Heart right ventricle (tissue), 16 donors: ENCODE measurements at regions not wholly inside any gene's neighbourhood (a gene's known extent, or its start where the extent isn't known, plus 50 kb on each side); places are given as distances from the start of the nearest gene placed in this dataset.

Experiments
- ATAC-seq, 8 donors: fragments of 200-7000 bp; cut with Tn5 transposase; one replicate each; pipeline ENCODE4 v1.9.1; 2020; ENCODE audit warnings: mild to moderate bottlenecking in 8 of 8, moderate library complexity in 8 of 8, moderate number of reproducible peaks in 1 of 8
- DNase-seq, 2 donors: peaks; one replicate each; pipeline ENCODE4 v3.0.0-alpha.2; 2020
- H3K27ac ChIP-seq, 10 donors: fragments of 200-600 bp; sonication (generic) in 2 of 10; one replicate each; pipeline versions ENCODE4 v1.5.0 to v1.8.0; 2020 to 2022; ENCODE audit warnings: mild to moderate bottlenecking in 3 of 10
- H3K27me3 ChIP-seq, 7 donors: fragments of 200-600 bp; one replicate each; pipeline ENCODE4 v1.8.0; 2021 to 2022; ENCODE audit warnings: mild to moderate bottlenecking in 2 of 7
- H3K36me3 ChIP-seq, 9 donors: fragments of 200-600 bp; sonication (generic) in 1 of 9; one replicate each; pipeline versions ENCODE4 v1.5.0 to v1.8.0; 2020 to 2022; ENCODE audit warnings: mild to moderate bottlenecking in 2 of 9
- H3K4me1 ChIP-seq, 9 donors: fragments of 200-600 bp; sonication (generic) in 1 of 9; one replicate each; pipeline versions ENCODE4 v1.5.0 to v1.8.0; 2020 to 2022; ENCODE audit warnings: mild to moderate bottlenecking in 4 of 9
- H3K4me3 ChIP-seq, 10 donors: fragments of 200-600 bp; sonication (generic) in 2 of 10; one replicate each; pipeline versions ENCODE4 v1.5.0 to v1.8.0; 2020 to 2022; ENCODE audit warnings: mild to moderate bottlenecking in 7 of 10, moderate library complexity in 2 of 10
- H3K9me3 ChIP-seq, 11 donors: fragments of 200-600 bp in 10 of 11; sonication (generic) in 2 of 11; one replicate each; pipeline versions ENCODE4 v1.5.0 to v1.8.0; 2013 to 2022; ENCODE audit warnings: mild to moderate bottlenecking in 2 of 11, control low read depth in 1 of 11, moderate library complexity in 1 of 11
- CTCF ChIP-seq, 9 donors: fragments of 200-600 bp; sonication (generic) in 2 of 9; IDR thresholded peaks; one replicate each; pipeline versions ENCODE4 v1.5.0 to v1.8.0; 2021 to 2022; ENCODE audit warnings: antibody characterized with exemption in 9 of 9, mild to moderate bottlenecking in 5 of 9, moderate library complexity in 1 of 9
- WGBS, 2 donors: extraction: QIAGEN DNeasy Blood & Tissue Kit; methylation state at CpG; one replicate each; pipeline ENCODE4 v1.1.7; 2013; ENCODE audit warnings: inconsistent platforms in 1 of 2; 5-methylcytosine and 5-hydroxymethylcytosine counted together
- intact Hi-C, 10 donors: fragments of 100-400 bp; cut with DNase I; formaldehyde crosslinking; loops; one replicate each; pipeline versions ENCODE4 v1.11.1 to v1.14.2; 2022
- donor health status: Arrhythmogenic right ventricular cardiomyopathy.
- donor health status: ischemic (EF 13 %, LVEDD 7.1; RV severe dilation, severe dysfunction).
- donor health status: healthy with polysubstance abuse.
- donor health status: DM: no; HTN: yes; CAD: no.
- donor health status: DM: no; HTN: no; CAD: no.
- donor health status: ischemic (EF 25% LVEDD 6.9; RV normal size, moderate dysfunction).
- donor health status: ischemic (EF 25% LVEDD 5.7; RV mildly dilated, moderate dysfunction).
- donor health status: healthy.
- donor health status: DM: yes; HTN: yes; CAD: no.
- donor health status: Ischemic cardiomyopathy.
- donor health status: ischemic (EF 35%, LVEDD 5.7; RV mildly dilated, moderate dysfunction).
- donor health status: nonischemic (EF 11% LVEDD 7.7; RV severe dilation, severe dysfunction).
- donor health status: DM: yes; HTN: yes; CAD: no.
- donor health status: PGD.
- donor health status: ischemic (EF 29% LVEDD 5.4; RV normal size, mild dysfunction).
- donor health status: nonischemic (EF 23%, LVEDD 6.1; RV moderate dilation, normal function).

GRCh38 chr3:106691476-106691875, 685.8 kb upstream of the CCDC54 start:
- Histone ChIP-seq H3K9me3 (no peaks in the 10 kb centered on the region), H3K4me3 (no peak overlapping the region), H3K4me1 (no peaks in the 10 kb centered on the region), H3K27me3 (no peaks in the 10 kb centered on the region), H3K36me3 (no peaks in the 10 kb centered on the region), H3K27ac (no peak overlapping the region)
- DNase-seq (no peak), ATAC-seq (no peak)
- intact Hi-C loops = no loop called here
- WGBS, 2 donors = 77 to 79% methylated on average over 4 of the region's 4 CpGs
- TF ChIP-seq CTCF (IDR thresholded peaks at IDR 0.05) = no peak

DNA sequence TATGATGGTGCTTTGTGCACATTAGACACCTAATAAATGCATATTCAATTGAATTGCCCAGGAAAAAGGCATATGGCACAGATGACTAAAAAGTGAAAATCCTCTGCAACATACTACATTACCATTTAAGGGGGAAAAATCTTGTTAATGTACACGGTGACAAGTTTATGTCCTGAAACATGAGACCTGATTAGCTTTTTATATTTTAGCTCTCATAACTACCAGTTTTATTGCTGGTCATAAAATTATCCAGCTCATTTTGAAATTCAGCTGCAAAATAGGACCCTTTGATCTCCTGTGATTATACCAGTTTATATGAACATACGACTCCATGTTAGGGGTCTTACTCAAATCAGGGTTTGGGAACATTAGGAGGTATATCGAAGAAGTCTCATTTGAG, 684.6 kb upstream of the CCDC54 start:
- no peak for DNase-seq
- Histone ChIP-seq H3K27ac (no peak overlapping the region), H3K36me3 (no peaks in the 10 kb centered on the region), H3K4me1 (no peaks in the 10 kb centered on the region), H3K4me3 (no peak overlapping the region), H3K27me3 (no peaks in the 10 kb centered on the region), H3K9me3 (no peaks in the 10 kb centered on the region)
- ATAC-seq = no peak
- WGBS, 2 donors = 88 to 90% methylated on average over 3 of the region's 3 CpGs
- intact Hi-C loops = no loop called here
- TF ChIP-seq CTCF (IDR thresholded peaks at IDR 0.05) = no peak

GRCh38 chr3:106699122-106699521, 678.1 kb upstream of the CCDC54 start:
- no peaks in the 10 kb centered on the region for H3K4me1 ChIP-seq
- DNase-seq (no peak), ATAC-seq (no peak)
- intact Hi-C loops = no loop called here
- no peak for TF ChIP-seq CTCF (IDR thresholded peaks at IDR 0.05)
- no peaks in the 10 kb centered on the region for H3K36me3 ChIP-seq
- peaks cover 0 to 2% (median 0%) of the 10 kb centered on the region in 11 donors for H3K9me3 ChIP-seq
- no peak overlapping the region for H3K27ac ChIP-seq
- H3K4me3 ChIP-seq = no peak overlapping the region
- 92% methylated on average over 5 of the region's 5 CpGs for WGBS, 2 donors
- H3K27me3 ChIP-seq = no peaks in the 10 kb centered on the region

DNA sequence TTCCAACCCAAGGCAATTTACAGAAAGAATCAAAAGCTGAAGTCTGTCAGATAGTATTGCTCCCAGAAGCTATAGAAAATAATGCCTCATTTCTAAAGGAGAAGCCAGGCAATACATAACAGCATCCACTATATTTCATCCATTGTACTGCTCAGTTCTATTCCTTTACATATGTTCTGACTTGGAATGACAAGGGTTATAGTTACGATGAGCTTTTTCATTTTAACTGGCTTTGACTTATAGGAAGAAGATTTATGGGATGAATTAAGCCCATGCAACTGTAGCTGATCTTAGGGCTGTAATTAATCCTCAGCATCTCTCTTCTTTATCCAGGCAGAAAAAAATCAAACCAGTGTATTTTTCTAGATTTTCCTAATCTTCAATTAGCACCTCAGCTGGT, 676.3 kb upstream of the CCDC54 start:
- Histone ChIP-seq H3K9me3 (peaks cover 0 to 2% (median 0%) of the 10 kb centered on the region in 11 donors), H3K4me3 (no peak overlapping the region), H3K27ac (no peak overlapping the region), H3K4me1 (no peaks in the 10 kb centered on the region), H3K36me3 (no peaks in the 10 kb centered on the region), H3K27me3 (no peaks in the 10 kb centered on the region)
- ATAC-seq = no peak
- intact Hi-C loops = no loop called here
- no peak for TF ChIP-seq CTCF (IDR thresholded peaks at IDR 0.05)
- WGBS, 2 donors = 76 to 93% methylated on average over 1 of the region's 1 CpG
- DNase-seq = no peak

GRCh38 chr3:106703524-106703923, 673.7 kb upstream of the CCDC54 start:
- H3K27me3 ChIP-seq = no peaks in the 10 kb centered on the region
- H3K9me3 ChIP-seq = peaks cover 0 to 2% (median 0%) of the 10 kb centered on the region in 11 donors
- no peak overlapping the region for H3K27ac ChIP-seq
- H3K4me3 ChIP-seq = no peak overlapping the region
- no peak for TF ChIP-seq CTCF (IDR thresholded peaks at IDR 0.05)
- no peaks in the 10 kb centered on the region for H3K4me1 ChIP-seq
- intact Hi-C loops = no loop called here
- ATAC-seq = no peak
- WGBS, 2 donors = 92 to 98% methylated on average over 2 of the region's 2 CpGs
- DNase-seq = no peak
- H3K36me3 ChIP-seq = no peaks in the 10 kb centered on the region
